ENCODE measurements at regions not wholly inside any gene's neighbourhood (a gene's known extent, or its start where the extent isn't known, plus 50 kb on each side); places are given as distances from the start of the nearest gene placed in this dataset.

- Histone ChIP-seq H3K79me2 (ENCODE audit: control insufficient read depth, insufficient read depth, low read length) (no peaks in the 10 kb centered on the region), H3K9me3 (replicated peaks; ENCODE audit: control insufficient read depth, insufficient read depth, low read length) (no peaks in the 10 kb centered on the region), H3K9ac (replicated peaks; ENCODE audit: extremely low read depth, insufficient read depth, low read length) (no peak overlapping the region), H4K20me1 (replicated peaks; ENCODE audit: control insufficient read depth, extremely low read depth, insufficient read depth, low read length) (no peaks in the 10 kb centered on the region), H3K27ac (ENCODE audit: insufficient read depth, low read depth, low read length) (no peak overlapping the region), H2AFZ (ENCODE audit: low read depth, low read length) (no peak overlapping the region), H3K27me3 (ENCODE audit: control insufficient read depth in 2 of 2, insufficient read depth in 2 of 2, low read length in 2 of 2) (no peaks in the 10 kb centered on the region), H3K4me3 (replicated peaks in 1 of 3; ENCODE audit: insufficient read depth in 1 of 3, low read depth in 1 of 3, low read length in 3 of 3) (no peak overlapping the region), H3K36me3 (ENCODE audit: control insufficient read depth in 2 of 2, extremely low read depth in 1 of 2, insufficient read depth in 2 of 2, low read length in 2 of 2) (no peaks in the 10 kb centered on the region), H3K4me2 (ENCODE audit: insufficient read depth, low read length) (no peak overlapping the region), H3K4me1 (ENCODE audit: control insufficient read depth, extremely low read depth, insufficient read depth, low read length) (no peaks in the 10 kb centered on the region), H3K9me1 (replicated peaks; ENCODE audit: control insufficient read depth, extremely low read depth, insufficient read depth, low read length) (no peaks in the 10 kb centered on the region)
- POLR2A ChIA-PET, result no interaction called here
- no peak for FAIRE-seq
- no peak for DNase-seq (ENCODE audit: low read depth, low spot score)
- CTCF ChIA-PET, result no interaction called here
- BruUV-seq (replicated peaks), result no TSS peak
- intact Hi-C loops (cut with micrococcal nuclease) (no loop called here), dilution Hi-C loops (cut with MboI; ENCODE audit: extremely low pct_ligation_motif_present, low sequenced_read_pairs) (no loop called here)
- TF ChIP-seq, protein P1, sequence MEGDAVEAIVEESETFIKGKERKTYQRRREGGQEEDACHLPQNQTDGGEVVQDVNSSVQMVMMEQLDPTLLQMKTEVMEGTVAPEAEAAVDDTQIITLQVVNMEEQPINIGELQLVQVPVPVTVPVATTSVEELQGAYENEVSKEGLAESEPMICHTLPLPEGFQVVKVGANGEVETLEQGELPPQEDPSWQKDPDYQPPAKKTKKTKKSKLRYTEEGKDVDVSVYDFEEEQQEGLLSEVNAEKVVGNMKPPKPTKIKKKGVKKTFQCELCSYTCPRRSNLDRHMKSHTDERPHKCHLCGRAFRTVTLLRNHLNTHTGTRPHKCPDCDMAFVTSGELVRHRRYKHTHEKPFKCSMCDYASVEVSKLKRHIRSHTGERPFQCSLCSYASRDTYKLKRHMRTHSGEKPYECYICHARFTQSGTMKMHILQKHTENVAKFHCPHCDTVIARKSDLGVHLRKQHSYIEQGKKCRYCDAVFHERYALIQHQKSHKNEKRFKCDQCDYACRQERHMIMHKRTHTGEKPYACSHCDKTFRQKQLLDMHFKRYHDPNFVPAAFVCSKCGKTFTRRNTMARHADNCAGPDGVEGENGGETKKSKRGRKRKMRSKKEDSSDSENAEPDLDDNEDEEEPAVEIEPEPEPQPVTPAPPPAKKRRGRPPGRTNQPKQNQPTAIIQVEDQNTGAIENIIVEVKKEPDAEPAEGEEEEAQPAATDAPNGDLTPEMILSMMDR (IDR thresholded peaks at IDR 0.05; ENCODE audit: extremely low read depth in 1 of 2, insufficient read depth in 1 of 2, low read depth in 1 of 2, low read length in 2 of 2), result no peak
- TF ChIP-seq POLR2A (IDR thresholded peaks at IDR 0.05; ENCODE audit: low read depth, low read length) (no peak), JUN (IDR thresholded peaks at IDR 0.05; ENCODE audit: borderline replicate concordance, insufficient read depth, insufficient read length, low read depth) (no peak), FOS (IDR thresholded peaks at IDR 0.05; ENCODE audit: borderline replicate concordance, insufficient read depth, low read length) (no peak), POLR2AphosphoS5 (IDR thresholded peaks at IDR 0.05; ENCODE audit: insufficient read depth, low read depth, low read length) (no peak), GATA2 (IDR thresholded peaks at IDR 0.05; ENCODE audit: insufficient read depth, insufficient read length, low read depth, low read length) (no peak), EZH2 (IDR thresholded peaks at IDR 0.05; ENCODE audit: borderline replicate concordance, low read depth, low read length, severe bottlenecking) (no peak), MYC (IDR thresholded peaks at IDR 0.05; ENCODE audit: low read depth, low read length) (no peak)
- TF ChIP-seq, protein P2, sequence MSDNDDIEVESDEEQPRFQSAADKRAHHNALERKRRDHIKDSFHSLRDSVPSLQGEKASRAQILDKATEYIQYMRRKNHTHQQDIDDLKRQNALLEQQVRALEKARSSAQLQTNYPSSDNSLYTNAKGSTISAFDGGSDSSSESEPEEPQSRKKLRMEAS (IDR thresholded peaks at IDR 0.05; ENCODE audit: insufficient read depth, insufficient read length), result no peak
Observed at GRCh38 chr4:30191902-30192301, 528.3 kb upstream of the PCDH7 start.

Data from endothelial cell of umbilical vein (primary cell).